CD4-positive, alpha-beta T cell treated with Interleukin-4 for 1 hour (primary cell): ENCODE measurements at regions not wholly inside any gene's neighbourhood (a gene's known extent, or its start where the extent isn't known, plus 50 kb on each side); places are given as distances from the start of the nearest gene placed in this dataset.
"Not testable (repeated sequence)": the region's sequence is repeated elsewhere in the genome, so short reads cannot be mapped to it uniquely, and the experiment has no call there.

Experiments used
- DNase-seq, 2 donors: peaks; one replicate each; pipeline ENCODE4 v3.0.0-alpha.2; 2020 to 2022

GRCh38 chr12:131400668-131401294 lies 310.1 kb upstream of the SFSWAP start:
- DNase-seq: not testable (repeated sequence)

GRCh38 chr12:131401907-131402633 lies 308.8 kb upstream of the SFSWAP start:
- not testable (repeated sequence) for DNase-seq

GRCh38 chr12:131402781-131403396 lies 308.0 kb upstream of the SFSWAP start:
- no peak for DNase-seq

GRCh38 chr12:131403676-131404075 lies 307.2 kb upstream of the SFSWAP start:
- no peak for DNase-seq

GRCh38 chr12:131404705-131405104 lies 306.2 kb upstream of the SFSWAP start:
- no peak for DNase-seq

GRCh38 chr12:131407221-131408035 lies 303.5 kb upstream of the SFSWAP start:
- DNase-seq: no peak

GRCh38 chr12:131408036-131408365 lies 302.9 kb upstream of the SFSWAP start:
- no peak for DNase-seq

- DNase-seq: no peak
These were observed 302.4 kb upstream of the SFSWAP start for GRCh38 chr12:131408484-131408883.

- DNase-seq: no peak
These were observed 301.7 kb upstream of the SFSWAP start for GRCh38 chr12:131409211-131409610.

- not testable (repeated sequence) for DNase-seq
These were observed 299.1 kb upstream of the SFSWAP start for GRCh38 chr12:131411827-131412226.

GRCh38 chr12:131413006-131413405 lies 297.9 kb upstream of the SFSWAP start:
- DNase-seq: no peak

GRCh38 chr12:131413471-131413870 lies 297.4 kb upstream of the SFSWAP start:
- no peak for DNase-seq

GRCh38 chr12:131414155-131414922 lies 296.6 kb upstream of the SFSWAP start:
- DNase-seq: not testable (repeated sequence)

- DNase-seq: no peak
These were observed 295.1 kb upstream of the SFSWAP start for GRCh38 chr12:131415781-131416180.

- no peak for DNase-seq
These were observed 292.8 kb upstream of the SFSWAP start for GRCh38 chr12:131418121-131418520.

- no peak for DNase-seq
These were observed 292.0 kb upstream of the SFSWAP start for GRCh38 chr12:131418884-131419283.

GRCh38 chr12:131420867-131421447 lies 289.9 kb upstream of the SFSWAP start:
- DNase-seq: no peak

GRCh38 chr12:131421509-131422186 lies 289.2 kb upstream of the SFSWAP start:
- no peak for DNase-seq

- DNase-seq: no peak
These were observed 288.7 kb upstream of the SFSWAP start for GRCh38 chr12:131422187-131422520.

- no peak for DNase-seq
These were observed 288.1 kb upstream of the SFSWAP start for GRCh38 chr12:131422744-131423143.

- DNase-seq: no peak
These were observed 286.6 kb upstream of the SFSWAP start for GRCh38 chr12:131424270-131424669.
